Parathyroid adenoma (tissue), 2 donors: ENCODE measurements at regions not wholly inside any gene's neighbourhood (a gene's known extent, or its start where the extent isn't known, plus 50 kb on each side); places are given as distances from the start of the nearest gene placed in this dataset.
"Not testable (repeated sequence)": the region's sequence is repeated elsewhere in the genome, so short reads cannot be mapped to it uniquely, and the experiment has no call there.

Experiments used
- H2AFZ ChIP-seq: fragments of 300-600 bp; sonication (generic); one replicate; pipeline ENCODE4 v1.7.0; 2017; ENCODE audit warnings: antibody characterized with exemption, mild to moderate bottlenecking
- H3K27ac ChIP-seq: fragments of 300-600 bp; sonication (generic); one replicate; pipeline ENCODE4 v1.7.0; 2017
- H3K27me3 ChIP-seq: fragments of 300-600 bp; sonication (generic); one replicate; pipeline ENCODE4 v1.7.0; 2017; ENCODE audit warnings: low read length; ENCODE audit not compliant: control insufficient read depth, insufficient read depth
- H3K36me3 ChIP-seq: fragments of 300-600 bp; sonication (generic); one replicate; pipeline ENCODE4 v1.7.0; 2017; ENCODE audit warnings: low read length; ENCODE audit not compliant: control insufficient read depth, insufficient read depth
- H3K4me1 ChIP-seq: fragments of 300-600 bp; sonication (generic); one replicate; pipeline ENCODE4 v1.7.0; 2017; ENCODE audit warnings: control low read depth
- H3K4me2 ChIP-seq: fragments of 300-600 bp; sonication (generic); one replicate; pipeline ENCODE4 v1.7.0; 2017; ENCODE audit warnings: low read length
- H3K4me3 ChIP-seq: fragments of 300-600 bp; sonication (generic); one replicate; pipeline ENCODE4 v1.7.0; 2017; ENCODE audit warnings: low read depth, low read length
- H3K79me2 ChIP-seq: fragments of 300-600 bp; sonication (generic); one replicate; pipeline ENCODE4 v1.7.0; 2017; ENCODE audit warnings: control low read depth
- H3K9ac ChIP-seq: fragments of 300-600 bp; sonication (generic); one replicate; pipeline ENCODE4 v1.7.0; 2017; ENCODE audit warnings: mild to moderate bottlenecking
- H3K9me3 ChIP-seq: fragments of 300-600 bp; sonication (generic); one replicate; pipeline ENCODE4 v1.7.0; 2017; ENCODE audit warnings: low read length; ENCODE audit not compliant: control insufficient read depth
- TF ChIP-seq, protein P1 (sequence below): fragments of 300-600 bp; sonication (generic); IDR thresholded peaks from one replicate; pipeline ENCODE4 v1.7.0; 2017; ENCODE audit warnings: antibody characterized with exemption, mild to moderate bottlenecking
- donor health status: primary hyperparathyroidism.

DNA sequence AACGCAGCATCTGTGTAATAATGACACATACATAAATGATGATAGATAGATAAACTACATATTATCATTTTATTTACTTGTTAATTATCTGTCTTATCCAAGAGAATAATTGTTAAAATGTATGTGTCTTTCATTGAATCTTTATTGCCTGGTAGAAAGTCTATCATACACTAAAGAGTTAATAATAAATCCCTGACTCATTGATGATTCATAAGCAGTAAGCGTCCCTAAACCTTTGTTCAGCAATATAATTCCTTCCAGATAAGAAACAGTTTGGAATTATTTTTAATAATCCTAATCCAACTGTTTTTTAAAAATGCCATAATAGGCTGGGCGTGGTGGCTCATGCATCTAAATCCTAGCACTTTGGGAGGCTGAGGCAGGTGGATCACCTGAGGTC lies 655.6 kb upstream of the CNTN5 start:
- Histone ChIP-seq H3K9me3 (no peaks in the 10 kb centered on the region), H3K4me3 (no peak overlapping the region), H3K79me2 (no peaks in the 10 kb centered on the region), H3K36me3 (no peaks in the 10 kb centered on the region), H3K4me2 (no peak overlapping the region), H3K27ac (no peak overlapping the region), H3K27me3 (no peaks in the 10 kb centered on the region), H2AFZ (no peak overlapping the region), H3K9ac (no peak overlapping the region), H3K4me1 (no peaks in the 10 kb centered on the region)
- TF ChIP-seq, protein P1, sequence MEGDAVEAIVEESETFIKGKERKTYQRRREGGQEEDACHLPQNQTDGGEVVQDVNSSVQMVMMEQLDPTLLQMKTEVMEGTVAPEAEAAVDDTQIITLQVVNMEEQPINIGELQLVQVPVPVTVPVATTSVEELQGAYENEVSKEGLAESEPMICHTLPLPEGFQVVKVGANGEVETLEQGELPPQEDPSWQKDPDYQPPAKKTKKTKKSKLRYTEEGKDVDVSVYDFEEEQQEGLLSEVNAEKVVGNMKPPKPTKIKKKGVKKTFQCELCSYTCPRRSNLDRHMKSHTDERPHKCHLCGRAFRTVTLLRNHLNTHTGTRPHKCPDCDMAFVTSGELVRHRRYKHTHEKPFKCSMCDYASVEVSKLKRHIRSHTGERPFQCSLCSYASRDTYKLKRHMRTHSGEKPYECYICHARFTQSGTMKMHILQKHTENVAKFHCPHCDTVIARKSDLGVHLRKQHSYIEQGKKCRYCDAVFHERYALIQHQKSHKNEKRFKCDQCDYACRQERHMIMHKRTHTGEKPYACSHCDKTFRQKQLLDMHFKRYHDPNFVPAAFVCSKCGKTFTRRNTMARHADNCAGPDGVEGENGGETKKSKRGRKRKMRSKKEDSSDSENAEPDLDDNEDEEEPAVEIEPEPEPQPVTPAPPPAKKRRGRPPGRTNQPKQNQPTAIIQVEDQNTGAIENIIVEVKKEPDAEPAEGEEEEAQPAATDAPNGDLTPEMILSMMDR = no peak

DNA sequence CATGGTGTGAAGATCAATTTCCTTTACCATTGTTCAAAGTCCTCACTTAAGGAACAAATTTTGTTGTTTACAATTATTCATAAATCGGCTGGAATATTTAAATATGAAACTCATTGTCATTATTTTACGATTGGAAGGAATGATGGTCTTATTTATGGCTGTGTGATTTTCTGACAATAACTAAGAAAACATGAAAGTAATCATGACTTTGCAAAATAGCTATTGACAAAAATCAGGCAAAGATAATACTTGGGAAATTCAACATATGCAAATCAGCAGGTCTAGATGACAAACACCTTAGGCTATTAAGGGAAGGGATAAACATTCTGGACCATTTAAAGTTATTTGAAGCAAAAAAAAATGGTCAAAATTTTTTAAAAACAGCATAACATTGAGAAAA lies 654.8 kb upstream of the CNTN5 start:
- no peak overlapping the region for H3K4me2 ChIP-seq
- no peak overlapping the region for H3K27ac ChIP-seq
- no peak overlapping the region for H3K9ac ChIP-seq
- H3K79me2 ChIP-seq = no peaks in the 10 kb centered on the region
- no peaks in the 10 kb centered on the region for H3K36me3 ChIP-seq
- no peak overlapping the region for H3K4me3 ChIP-seq
- H3K9me3 ChIP-seq = no peaks in the 10 kb centered on the region
- H3K27me3 ChIP-seq = no peaks in the 10 kb centered on the region
- H3K4me1 ChIP-seq = no peaks in the 10 kb centered on the region
- H2AFZ ChIP-seq = no peak overlapping the region
- TF ChIP-seq, protein P1 = no peak

DNA sequence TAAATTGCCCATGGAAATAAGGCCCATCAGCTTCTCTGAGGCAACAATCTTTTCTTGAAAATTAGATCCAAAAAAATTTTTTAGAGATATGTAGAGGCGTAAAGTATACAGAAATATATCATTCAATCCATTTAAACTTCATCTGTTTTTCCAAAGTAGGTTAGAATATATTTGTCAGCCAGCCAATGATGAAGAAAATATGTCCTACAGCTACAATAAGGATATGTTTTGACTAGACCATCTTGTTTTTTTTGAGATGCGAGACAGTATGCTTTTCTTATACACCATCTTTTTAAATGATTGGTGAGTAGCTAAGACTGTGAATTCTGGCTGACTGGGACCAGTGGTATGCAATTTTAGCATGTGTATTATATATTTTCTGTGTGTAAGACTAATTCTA lies 630.4 kb upstream of the CNTN5 start:
- Histone ChIP-seq H3K9me3 (no peaks in the 10 kb centered on the region), H3K9ac (no peak overlapping the region), H3K4me3 (no peak overlapping the region), H3K4me2 (no peak overlapping the region), H2AFZ (no peak overlapping the region), H3K36me3 (no peaks in the 10 kb centered on the region), H3K27ac (no peak overlapping the region), H3K4me1 (no peaks in the 10 kb centered on the region), H3K79me2 (no peaks in the 10 kb centered on the region), H3K27me3 (no peaks in the 10 kb centered on the region)
- TF ChIP-seq, protein P1 = no peak

DNA sequence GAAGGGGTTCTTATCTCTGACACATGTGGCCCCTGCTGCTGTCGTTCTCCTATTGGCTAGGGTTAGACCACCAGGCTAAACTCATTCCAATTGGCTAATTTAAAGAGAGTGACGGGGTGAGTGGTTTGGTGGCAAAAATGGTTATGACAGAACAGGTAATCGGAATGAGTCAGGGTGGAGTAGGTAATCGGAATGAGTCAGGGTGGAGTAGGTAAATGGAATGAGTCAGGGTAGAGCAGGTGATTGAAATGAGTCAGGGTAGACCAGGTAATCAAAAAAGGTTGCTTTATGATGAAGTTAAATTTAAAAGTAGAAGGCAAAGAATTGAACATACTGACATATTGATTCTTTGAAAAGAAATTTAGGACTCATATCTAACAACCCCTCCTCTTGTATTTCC lies 626.2 kb upstream of the CNTN5 start:
- not testable (repeated sequence) for H3K9ac ChIP-seq, H3K9me3 ChIP-seq

DNA sequence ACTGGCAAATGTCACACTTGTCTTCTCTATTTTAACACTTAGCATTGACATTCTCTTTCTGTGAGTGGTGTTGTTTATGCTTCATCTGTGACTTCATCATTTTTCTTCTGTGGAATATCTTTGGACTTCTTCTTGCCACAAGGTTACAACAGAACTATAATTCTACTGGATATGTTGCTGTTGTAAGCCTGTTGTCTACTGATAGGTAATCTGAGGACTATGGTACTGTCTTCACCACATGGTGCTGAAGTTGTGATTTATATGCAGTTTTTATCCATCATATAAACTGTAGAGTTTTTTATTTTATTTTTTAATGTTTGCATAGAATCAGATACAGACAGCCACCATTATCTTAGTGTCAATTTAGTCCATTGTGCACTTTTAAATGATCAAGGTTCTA lies 622.2 kb upstream of the CNTN5 start:
- TF ChIP-seq, protein P1 = no peak
- Histone ChIP-seq H3K27ac (no peak overlapping the region), H3K4me3 (no peak overlapping the region), H3K27me3 (no peaks in the 10 kb centered on the region), H3K79me2 (no peaks in the 10 kb centered on the region), H3K9ac (no peak overlapping the region), H3K9me3 (no peaks in the 10 kb centered on the region), H3K4me1 (no peaks in the 10 kb centered on the region), H3K4me2 (no peak overlapping the region), H2AFZ (no peak overlapping the region), H3K36me3 (no peaks in the 10 kb centered on the region)

More for the DNA sequence above, 626.2 kb upstream of the CNTN5 start:
- H3K4me1 ChIP-seq, H3K27ac ChIP-seq, H2AFZ ChIP-seq, H3K27me3 ChIP-seq, H3K4me3 ChIP-seq, H3K36me3 ChIP-seq, H3K4me2 ChIP-seq, H3K79me2 ChIP-seq: not testable (repeated sequence)
